ENCODE measurements at regions not wholly inside any gene's neighbourhood (a gene's known extent, or its start where the extent isn't known, plus 50 kb on each side); places are given as distances from the start of the nearest gene placed in this dataset.

GRCh38 chr1:188857526-188858087, 1620.1 kb downstream of the BRINP3 start:
- no peak for TF ChIP-seq CTCF (IDR thresholded peaks at IDR 0.05)
- TF ChIP-seq ZFX (IDR thresholded peaks at IDR 0.05; ENCODE audit: borderline replicate concordance): no peak

Data from 22Rv1 (cell line).